Neutrophil (primary cell): ENCODE measurements at regions not wholly inside any gene's neighbourhood (a gene's known extent, or its start where the extent isn't known, plus 50 kb on each side); places are given as distances from the start of the nearest gene placed in this dataset.

Experiments
- H3K27ac ChIP-seq: fragments of 200-600 bp; sonication (generic); 2 replicates; pipeline ENCODE4 v1.5.1; 2016; ENCODE audit warnings: mild to moderate bottlenecking, moderate library complexity
- H3K27me3 ChIP-seq: fragments of 200-600 bp; sonication (generic); 2 replicates; pipeline ENCODE4 v1.6.0; 2016; ENCODE audit warnings: mild to moderate bottlenecking
- H3K36me3 ChIP-seq: fragments of 200-600 bp; sonication (generic); 2 replicates; pipeline ENCODE4 v1.5.1; 2017
- H3K4me1 ChIP-seq, 2 experiments: fragments of 200-600 bp in 1 of 2; sonication (generic) in 1 of 2; 1 replicate in 1 of 2; 2 replicates in 1 of 2; pipeline versions ENCODE4 v1.5.1 to v1.6.1; 2013 to 2016; ENCODE audit warnings: low read depth in 1 of 2, low read length in 1 of 2, mild to moderate bottlenecking in 1 of 2, moderate library complexity in 1 of 2; ENCODE audit not compliant: control insufficient read depth in 1 of 2, insufficient read depth in 1 of 2
- H3K4me3 ChIP-seq, 2 experiments: fragments of 200-600 bp in 1 of 2; sonication (generic) in 1 of 2; 1 replicate in 1 of 2; 2 replicates in 1 of 2; pipeline ENCODE4 v1.5.1; 2013 to 2016; ENCODE audit warnings: low read depth in 1 of 2, low read length in 1 of 2, mild to moderate bottlenecking in 1 of 2, moderate library complexity in 1 of 2
- H3K9me3 ChIP-seq: fragments of 200-600 bp; sonication (generic); 2 replicates; pipeline ENCODE4 v1.5.1; 2016
- TF ChIP-seq, protein P1 (sequence below): fragments of 200-600 bp; sonication (generic); IDR thresholded peaks from 2 replicates; pipeline ENCODE4 v1.5.1; 2016; ENCODE audit warnings: antibody characterized with exemption

DNA sequence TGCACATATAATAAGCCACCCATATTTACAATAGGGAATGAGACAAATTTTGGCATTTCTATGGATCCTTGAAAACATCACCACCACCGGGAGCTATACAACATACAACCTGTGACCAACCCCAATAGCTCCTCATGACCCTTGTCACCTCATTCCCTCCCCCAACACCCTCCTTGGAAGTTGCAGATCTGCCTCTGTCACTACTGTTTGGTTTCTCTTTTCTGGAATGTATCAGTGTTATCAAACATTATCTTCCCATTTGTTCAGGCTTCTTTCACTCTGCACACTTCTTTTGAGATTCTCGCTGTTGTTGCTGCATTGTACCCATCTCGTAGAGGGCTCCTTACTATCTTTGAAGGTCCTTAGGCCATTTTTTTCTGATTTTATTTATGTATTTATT, 75.6 kb downstream of the ZNF280B start:
- TF ChIP-seq, protein P1, sequence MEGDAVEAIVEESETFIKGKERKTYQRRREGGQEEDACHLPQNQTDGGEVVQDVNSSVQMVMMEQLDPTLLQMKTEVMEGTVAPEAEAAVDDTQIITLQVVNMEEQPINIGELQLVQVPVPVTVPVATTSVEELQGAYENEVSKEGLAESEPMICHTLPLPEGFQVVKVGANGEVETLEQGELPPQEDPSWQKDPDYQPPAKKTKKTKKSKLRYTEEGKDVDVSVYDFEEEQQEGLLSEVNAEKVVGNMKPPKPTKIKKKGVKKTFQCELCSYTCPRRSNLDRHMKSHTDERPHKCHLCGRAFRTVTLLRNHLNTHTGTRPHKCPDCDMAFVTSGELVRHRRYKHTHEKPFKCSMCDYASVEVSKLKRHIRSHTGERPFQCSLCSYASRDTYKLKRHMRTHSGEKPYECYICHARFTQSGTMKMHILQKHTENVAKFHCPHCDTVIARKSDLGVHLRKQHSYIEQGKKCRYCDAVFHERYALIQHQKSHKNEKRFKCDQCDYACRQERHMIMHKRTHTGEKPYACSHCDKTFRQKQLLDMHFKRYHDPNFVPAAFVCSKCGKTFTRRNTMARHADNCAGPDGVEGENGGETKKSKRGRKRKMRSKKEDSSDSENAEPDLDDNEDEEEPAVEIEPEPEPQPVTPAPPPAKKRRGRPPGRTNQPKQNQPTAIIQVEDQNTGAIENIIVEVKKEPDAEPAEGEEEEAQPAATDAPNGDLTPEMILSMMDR: no peak
- Histone ChIP-seq H3K4me1 (no peaks in the 10 kb centered on the region), H3K36me3 (no peaks in the 10 kb centered on the region), H3K9me3 (no peaks in the 10 kb centered on the region), H3K27me3 (peaks cover 21% of the 10 kb centered on the region), H3K27ac (no peak overlapping the region), H3K4me3 (no peak overlapping the region)

DNA sequence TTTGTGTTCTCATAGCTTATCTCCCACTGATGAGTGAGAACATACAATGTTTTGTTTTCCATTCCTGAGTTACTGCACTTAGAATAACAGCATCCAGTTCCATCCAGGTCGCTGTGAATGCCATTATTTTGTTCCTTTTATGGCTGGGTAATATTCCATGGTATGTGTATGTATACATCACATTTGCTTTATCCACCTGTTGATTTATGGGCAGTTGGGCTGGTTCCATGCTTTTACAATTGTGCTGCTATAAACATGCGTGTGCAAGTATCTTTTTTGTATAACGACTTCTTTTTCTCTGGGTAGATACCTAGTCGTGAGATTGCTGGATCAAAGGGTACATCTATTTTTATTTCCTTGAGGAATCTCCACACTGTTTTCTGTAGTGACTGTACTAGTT, 74.8 kb downstream of the ZNF280B start:
- TF ChIP-seq, protein P1: no peak
- no peaks in the 10 kb centered on the region for H3K36me3 ChIP-seq
- no peak overlapping the region for H3K27ac ChIP-seq
- H3K9me3 ChIP-seq: no peaks in the 10 kb centered on the region
- H3K27me3 ChIP-seq: peaks cover 25% of the 10 kb centered on the region
- H3K4me1 ChIP-seq: no peaks in the 10 kb centered on the region
- H3K4me3 ChIP-seq: no peak overlapping the region
